SU-DHL-6 (cell line): ENCODE measurements at regions not wholly inside any gene's neighbourhood (a gene's known extent, or its start where the extent isn't known, plus 50 kb on each side); places are given as distances from the start of the nearest gene placed in this dataset.

ENCODE experiments used
- CTCF ChIP-seq: fragments of 200-600 bp; sonication (generic); IDR thresholded peaks from one replicate; pipeline ENCODE4 v1.5.1; 2017; ENCODE audit warnings: antibody characterized with exemption, mild to moderate bottlenecking, low read length, moderate library complexity; ENCODE audit not compliant: insufficient read depth, poor library complexity, severe bottlenecking
- EZH2phosphoT487 ChIP-seq: fragments of 200-600 bp; sonication (generic), shearing (Covaris generic); conservative IDR thresholded peaks from 2 replicates; pipeline ENCODE4 v1.6.1; 2018; ENCODE audit warnings: mild to moderate bottlenecking, antibody characterized with exemption, low read length, moderate library complexity, mixed read lengths

GRCh38 chr18:25881149-25881548 lies 209.3 kb downstream of the SS18 start:
- TF ChIP-seq CTCF (no peak), EZH2phosphoT487 (no peak)
